WI38 (cell line): ENCODE measurements at regions not wholly inside any gene's neighbourhood (a gene's known extent, or its start where the extent isn't known, plus 50 kb on each side); places are given as distances from the start of the nearest gene placed in this dataset.

Experiments
- H3K4me3 ChIP-seq: 2 replicates; pipeline ENCODE4 v1.5.1; 2011; ENCODE audit warnings: low read depth, mild to moderate bottlenecking, control low read depth, low read length
- TF ChIP-seq, protein P1 (sequence below): IDR thresholded peaks from 2 replicates; pipeline ENCODE4 v1.5.1; 2012; ENCODE audit warnings: low read depth, mild to moderate bottlenecking, control low read depth, low read length

DNA sequence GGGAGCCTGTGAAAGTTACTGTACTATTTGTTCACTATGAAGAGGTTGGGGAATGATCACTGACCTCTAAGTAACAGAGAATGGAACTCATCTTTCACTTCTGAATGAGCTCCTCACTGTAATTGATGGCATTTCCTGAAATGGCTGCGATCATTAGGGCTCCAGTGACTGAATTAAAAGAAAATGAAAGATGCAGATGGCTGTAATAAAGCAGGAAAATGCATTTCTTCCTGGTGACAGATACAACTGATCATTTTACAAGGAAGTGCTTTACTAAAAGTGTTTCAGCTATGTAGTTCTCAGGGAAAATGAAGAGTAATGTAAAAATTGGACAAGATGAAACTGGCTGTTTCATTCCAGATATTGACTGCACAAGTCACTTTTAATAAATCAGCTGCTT is 1200.6 kb upstream of the NUDT12 start:
- TF ChIP-seq, protein P1, sequence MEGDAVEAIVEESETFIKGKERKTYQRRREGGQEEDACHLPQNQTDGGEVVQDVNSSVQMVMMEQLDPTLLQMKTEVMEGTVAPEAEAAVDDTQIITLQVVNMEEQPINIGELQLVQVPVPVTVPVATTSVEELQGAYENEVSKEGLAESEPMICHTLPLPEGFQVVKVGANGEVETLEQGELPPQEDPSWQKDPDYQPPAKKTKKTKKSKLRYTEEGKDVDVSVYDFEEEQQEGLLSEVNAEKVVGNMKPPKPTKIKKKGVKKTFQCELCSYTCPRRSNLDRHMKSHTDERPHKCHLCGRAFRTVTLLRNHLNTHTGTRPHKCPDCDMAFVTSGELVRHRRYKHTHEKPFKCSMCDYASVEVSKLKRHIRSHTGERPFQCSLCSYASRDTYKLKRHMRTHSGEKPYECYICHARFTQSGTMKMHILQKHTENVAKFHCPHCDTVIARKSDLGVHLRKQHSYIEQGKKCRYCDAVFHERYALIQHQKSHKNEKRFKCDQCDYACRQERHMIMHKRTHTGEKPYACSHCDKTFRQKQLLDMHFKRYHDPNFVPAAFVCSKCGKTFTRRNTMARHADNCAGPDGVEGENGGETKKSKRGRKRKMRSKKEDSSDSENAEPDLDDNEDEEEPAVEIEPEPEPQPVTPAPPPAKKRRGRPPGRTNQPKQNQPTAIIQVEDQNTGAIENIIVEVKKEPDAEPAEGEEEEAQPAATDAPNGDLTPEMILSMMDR, result no peak

DNA sequence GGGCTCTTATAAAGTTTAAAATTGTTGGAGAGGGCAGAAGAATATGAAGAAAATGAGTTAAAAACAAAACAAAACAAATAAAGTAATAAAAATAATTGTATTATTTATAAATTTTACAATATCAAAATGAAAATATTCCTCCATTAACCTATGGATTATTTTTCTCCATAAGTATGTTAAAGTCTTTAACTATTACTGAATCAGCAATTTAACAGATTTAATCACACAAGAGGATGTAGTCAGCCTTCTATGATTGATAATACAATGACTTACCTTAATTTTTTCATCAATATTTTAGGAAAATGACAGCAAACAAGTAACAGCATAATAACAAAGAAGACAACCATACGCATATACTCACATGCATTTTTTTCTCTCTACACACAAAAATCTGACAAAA is 1195.3 kb upstream of the NUDT12 start:
- no peak overlapping the region for H3K4me3 ChIP-seq
- TF ChIP-seq, protein P1, result no peak

More for the DNA sequence above, 1200.6 kb upstream of the NUDT12 start:
- H3K4me3 ChIP-seq, result no peak overlapping the region

DNA sequence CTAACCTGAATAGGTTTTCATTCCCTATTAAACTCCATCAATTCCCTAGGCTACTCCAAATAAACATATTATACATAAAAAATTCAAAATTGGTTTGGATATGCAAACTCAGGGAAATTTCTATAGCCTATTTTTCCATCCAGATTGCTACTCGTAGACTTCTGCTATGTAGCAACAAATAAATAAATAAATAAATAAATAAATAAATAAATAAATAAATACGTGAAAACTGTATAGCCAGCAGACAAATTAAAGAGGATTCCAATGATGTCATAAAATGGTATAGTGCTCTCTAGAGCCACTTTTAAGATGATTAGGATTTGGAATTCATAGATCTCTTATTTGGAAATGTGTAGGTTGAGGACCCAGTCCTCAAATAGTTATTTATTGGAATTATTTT is 1193.2 kb upstream of the NUDT12 start:
- TF ChIP-seq, protein P1, result no peak
- no peak overlapping the region for H3K4me3 ChIP-seq

DNA sequence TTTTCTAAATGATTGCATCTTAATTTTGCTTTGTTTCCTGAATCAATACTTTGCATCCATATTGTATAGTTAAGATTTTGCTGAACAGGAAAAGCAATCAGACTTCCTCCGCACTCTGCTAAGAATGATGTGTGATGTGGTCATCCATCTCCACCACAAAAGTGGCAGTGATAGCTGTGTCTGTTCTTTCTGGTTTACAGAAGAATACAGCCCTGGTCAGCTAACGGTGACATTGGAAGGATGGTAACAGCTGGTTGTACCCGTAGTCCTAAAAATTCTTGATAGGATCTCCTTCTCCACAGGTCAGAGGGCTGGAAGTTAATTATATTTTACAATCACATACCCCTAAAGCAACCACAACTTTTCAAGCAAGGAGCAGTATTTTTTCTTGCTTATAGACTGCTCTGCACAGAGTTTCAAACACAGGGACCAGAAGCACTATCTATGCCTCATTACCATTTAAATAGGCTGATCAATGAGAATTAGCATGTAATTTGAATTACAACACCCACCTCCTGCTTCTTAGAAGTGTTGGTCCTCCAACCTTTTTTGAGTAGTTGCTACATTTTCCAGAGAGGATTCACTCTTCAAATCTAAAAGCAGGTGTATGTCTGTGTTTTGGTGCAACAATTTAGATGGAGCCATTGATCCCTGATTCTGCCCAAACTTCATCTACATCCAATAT is 1191.9 kb upstream of the NUDT12 start:
- TF ChIP-seq, protein P1, result no peak
- H3K4me3 ChIP-seq, result no peak overlapping the region

DNA sequence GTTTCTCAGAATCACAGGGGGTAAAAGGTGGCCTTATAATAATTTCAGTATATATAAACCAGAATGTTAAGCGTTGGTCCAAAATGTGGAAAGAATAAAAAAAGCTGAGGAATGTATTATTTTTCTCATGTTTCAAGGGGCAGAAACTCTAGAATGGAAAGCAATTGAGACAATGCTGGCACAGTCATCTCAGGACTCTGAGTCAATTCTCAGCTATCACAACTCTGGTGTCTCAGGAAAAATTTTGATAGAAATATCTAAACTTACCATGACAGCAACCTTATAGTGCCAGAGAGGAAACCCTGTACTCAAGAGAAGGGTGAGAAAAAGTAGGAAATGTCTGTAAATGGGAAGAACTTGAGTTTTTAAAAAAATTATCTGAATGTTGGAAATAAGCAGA is 1189.4 kb upstream of the NUDT12 start:
- TF ChIP-seq, protein P1, result no peak
- H3K4me3 ChIP-seq, result no peak overlapping the region

DNA sequence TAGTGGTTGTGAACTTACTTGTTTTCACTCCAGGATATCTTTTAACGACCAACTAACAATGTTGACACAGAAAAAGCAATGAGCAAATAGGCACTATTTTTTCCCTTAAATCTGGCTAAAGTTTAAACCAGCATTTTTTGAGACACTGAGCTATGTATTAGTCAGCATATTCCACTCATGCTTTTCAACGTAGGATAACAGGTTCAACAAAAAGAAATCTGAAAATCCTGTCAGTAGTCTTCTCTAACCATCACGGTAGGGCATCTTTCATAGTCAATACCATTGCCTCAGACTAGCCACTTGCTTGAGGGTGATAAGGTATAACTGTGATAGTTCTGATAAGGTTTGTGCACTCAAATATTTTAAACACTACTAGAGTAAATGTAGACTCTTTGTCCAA is 1177.3 kb upstream of the NUDT12 start:
- H3K4me3 ChIP-seq, result no peak overlapping the region
- TF ChIP-seq, protein P1, result no peak

DNA sequence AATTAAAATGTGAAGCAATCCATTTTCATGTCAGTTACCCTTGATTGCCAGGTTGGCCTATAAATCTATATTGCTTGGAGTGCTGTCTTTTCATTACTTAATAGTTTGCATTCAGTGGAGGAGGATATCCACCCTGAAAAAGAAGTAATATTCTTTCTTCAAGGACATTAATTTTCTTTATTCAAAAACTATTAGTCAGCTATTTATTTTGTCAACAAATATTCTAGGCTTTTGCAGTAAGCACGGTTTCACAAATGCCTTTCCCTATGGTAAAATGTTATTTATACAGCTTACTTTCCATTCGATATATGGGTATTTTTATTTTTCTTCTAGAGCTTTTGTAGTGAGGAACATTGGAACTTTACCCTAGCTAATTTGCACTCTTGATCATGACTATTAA is 1176.9 kb upstream of the NUDT12 start:
- no peak overlapping the region for H3K4me3 ChIP-seq
- TF ChIP-seq, protein P1, result no peak
